ENCODE measurements at regions not wholly inside any gene's neighbourhood (a gene's known extent, or its start where the extent isn't known, plus 50 kb on each side); places are given as distances from the start of the nearest gene placed in this dataset.

- Histone ChIP-seq H4K20me1 (ENCODE audit: insufficient read depth) (no peaks in the 10 kb centered on the region), H3F3A (ENCODE audit: insufficient read depth, low read depth) (no peaks in the 10 kb centered on the region), H3K79me2 (ENCODE audit: low read depth) (no peaks in the 10 kb centered on the region), H3K27me3 (ENCODE audit: insufficient read depth, low read depth) (no peaks in the 10 kb centered on the region), H3K9me2 (ENCODE audit: insufficient read depth) (no peaks in the 10 kb centered on the region), H3K4me3 (no peak overlapping the region), H3K4me1 (replicated peaks; ENCODE audit: insufficient read depth) (no peaks in the 10 kb centered on the region), H3K9me3 (ENCODE audit: insufficient read depth, low read depth) (no peaks in the 10 kb centered on the region), H3K27ac (no peak overlapping the region), H3K4me2 (no peak overlapping the region), H3K36me3 (ENCODE audit: low read depth) (no peaks in the 10 kb centered on the region), H2AFZ (no peak overlapping the region)
- no peak for DNase-seq
- intact Hi-C loops (cut with micrococcal nuclease; ENCODE audit: unreplicated experiment): no loop called here
- ChIA-PET POLR2A (ENCODE audit: unreplicated experiment) (no interaction called here), CTCF (no interaction called here)
- no peak for TF ChIP-seq CTCF (conservative IDR thresholded peaks at IDR 0.05)
- TF ChIP-seq EZH2 (IDR thresholded peaks at IDR 0.05; ENCODE audit: low read depth): no peak
- BruUV-seq (replicated peaks): no TSS peak
Measured at GRCh38 chr7:118404211-118404610, 179.7 kb downstream of the ANKRD7 start.

GRCh38 chr7:118418433-118418832, 193.9 kb downstream of the ANKRD7 start:
- no peaks in the 10 kb centered on the region for H3K79me2 ChIP-seq (ENCODE audit: low read depth)
- no peak for DNase-seq
- ChIA-PET CTCF (no interaction called here), POLR2A (ENCODE audit: unreplicated experiment) (no interaction called here)
- H3K4me3 ChIP-seq: no peak overlapping the region
- no peaks in the 10 kb centered on the region for H3K9me3 ChIP-seq (ENCODE audit: insufficient read depth, low read depth)
- no peaks in the 10 kb centered on the region for H3K27me3 ChIP-seq (ENCODE audit: insufficient read depth, low read depth)
- no peak overlapping the region for H3K4me2 ChIP-seq
- H3K27ac ChIP-seq: no peak overlapping the region
- BruUV-seq (replicated peaks): no TSS peak
- no peaks in the 10 kb centered on the region for H4K20me1 ChIP-seq (ENCODE audit: insufficient read depth)
- no peaks in the 10 kb centered on the region for H3F3A ChIP-seq (ENCODE audit: insufficient read depth, low read depth)
- no peaks in the 10 kb centered on the region; the same call in 1 of the 2 replicates for H3K9me2 ChIP-seq (ENCODE audit: insufficient read depth)
- H3K36me3 ChIP-seq (ENCODE audit: low read depth): no peaks in the 10 kb centered on the region
- no peak for TF ChIP-seq CTCF (conservative IDR thresholded peaks at IDR 0.05)
- TF ChIP-seq EZH2 (IDR thresholded peaks at IDR 0.05; ENCODE audit: low read depth): no peak
- no peaks in the 10 kb centered on the region for H3K4me1 ChIP-seq (replicated peaks; ENCODE audit: insufficient read depth)
- no peak overlapping the region for H2AFZ ChIP-seq
- intact Hi-C loops (cut with micrococcal nuclease; ENCODE audit: unreplicated experiment): no loop called here

- intact Hi-C loops (cut with micrococcal nuclease; ENCODE audit: unreplicated experiment): no loop called here
- no peak for DNase-seq
- Histone ChIP-seq H3K27ac (no peak overlapping the region), H3K36me3 (ENCODE audit: low read depth) (no peaks in the 10 kb centered on the region), H3K4me2 (no peak overlapping the region), H2AFZ (no peak overlapping the region), H3F3A (ENCODE audit: insufficient read depth, low read depth) (no peaks in the 10 kb centered on the region), H3K4me3 (no peak overlapping the region), H3K9me3 (ENCODE audit: insufficient read depth, low read depth) (no peaks in the 10 kb centered on the region), H3K9me2 (ENCODE audit: insufficient read depth) (no peaks in the 10 kb centered on the region), H3K27me3 (ENCODE audit: insufficient read depth, low read depth) (no peaks in the 10 kb centered on the region), H3K4me1 (replicated peaks; ENCODE audit: insufficient read depth) (no peaks in the 10 kb centered on the region), H3K79me2 (ENCODE audit: low read depth) (no peaks in the 10 kb centered on the region), H4K20me1 (ENCODE audit: insufficient read depth) (no peaks in the 10 kb centered on the region)
- TF ChIP-seq EZH2 (IDR thresholded peaks at IDR 0.05; ENCODE audit: low read depth): no peak
- TF ChIP-seq CTCF (conservative IDR thresholded peaks at IDR 0.05): no peak
- no TSS peak for BruUV-seq (replicated peaks)
- CTCF ChIA-PET: no interaction called here
- POLR2A ChIA-PET (ENCODE audit: unreplicated experiment): no interaction called here
Measured at GRCh38 chr7:118420888-118421287, 196.4 kb downstream of the ANKRD7 start.
